K562 (cell line): ENCODE measurements at regions not wholly inside any gene's neighbourhood (a gene's known extent, or its start where the extent isn't known, plus 50 kb on each side); places are given as distances from the start of the nearest gene placed in this dataset.

Source experiments
- ATAC-seq: fragments of 200-7000 bp; cut with Tn5 transposase; 3 replicates; pipeline ENCODE4 v1.9.1; 2020; ENCODE audit warnings: moderate library complexity
- BruUV-seq: library from RNA; stranded (reverse); fragments of 400-500 nt; replicated peaks from 2 replicates; lab custom pipeline; 2021; lab: Mats Ljungman, UMichigan
- CTCF ChIA-PET: fragments of 300-600 bp; formaldehyde crosslinking; extraction: SDS; loops from one replicate; lab custom pipeline; 2021; ENCODE audit warnings: low intra/inter-chr PET ratio; lab: Yijun Ruan, JAX
- POLR2A ChIA-PET: fragments of 300-600, 350-650 bp; sonication (Branson Sonifier 250); formaldehyde crosslinking; extraction: SDS; loops from one replicate; lab custom pipeline; 2021; ENCODE audit warnings: antibody characterized with exemption, inconsistent platforms; lab: Yijun Ruan, JAX
- DNase-seq, 4 experiments: peaks; one replicate each; pipeline versions ENCODE4 v3.0.0 to v3.0.0-alpha.2; 2011 to 2018; ENCODE audit warnings: low spot score in 3 of 4, mixed read lengths in 3 of 4; ENCODE audit errors: extremely low read depth in 1 of 4
- FAIRE-seq: peaks from 2 replicates; lab custom pipeline; 2011; peaks lifted over from hg19 to GRCh38; lab: Jason Lieb, UNC
- H2AFZ ChIP-seq: 2 replicates; pipeline ENCODE4 v1.6.0; 2011; ENCODE audit warnings: low read depth, low read length, control low read depth, inconsistent platforms
- H3K27ac ChIP-seq: fragments of 200-600 bp; 3 replicates; pipeline ENCODE4 v1.8.0; 2011; ENCODE audit warnings: low read depth, mild to moderate bottlenecking, control low read depth, inconsistent platforms, low read length, moderate library complexity, mixed read lengths; ENCODE audit errors: extremely low read depth
- H3K27me3 ChIP-seq, 2 experiments: fragments of 300-600 bp in 1 of 2; 2 replicates in 1 of 2; 3 replicates in 1 of 2; pipeline versions ENCODE4 v1.6.0 to v1.8.0; 2011; ENCODE audit warnings: inconsistent platforms in 2 of 2, low read length in 2 of 2, mild to moderate bottlenecking in 1 of 2, mixed read lengths in 1 of 2, moderate library complexity in 1 of 2; ENCODE audit not compliant: control insufficient read depth in 2 of 2, insufficient read depth in 2 of 2
- H3K36me3 ChIP-seq: fragments of 300-600 bp; 3 replicates; pipeline ENCODE4 v1.8.0; 2011; ENCODE audit warnings: mild to moderate bottlenecking, low read length, inconsistent platforms; ENCODE audit not compliant: control insufficient read depth, insufficient read depth
- H3K4me1 ChIP-seq, 2 experiments: fragments of 200-600 bp in 1 of 2; replicated peaks in 1 of 2; 2 replicates in 1 of 2; 3 replicates in 1 of 2; pipeline versions ENCODE4 v1.5.1 to v1.8.0; 2011; ENCODE audit warnings: inconsistent platforms in 2 of 2, low read length in 2 of 2, mild to moderate bottlenecking in 1 of 2, mixed read lengths in 1 of 2, moderate library complexity in 1 of 2; ENCODE audit not compliant: control insufficient read depth in 2 of 2, insufficient read depth in 2 of 2
- H3K4me2 ChIP-seq: 2 replicates; pipeline ENCODE4 v1.6.1; 2011; ENCODE audit warnings: low read length, control low read depth, inconsistent platforms, mixed read lengths; ENCODE audit not compliant: insufficient read depth
- H3K4me3 ChIP-seq: fragments of 200-600 bp; sonication (generic), shearing (Covaris generic); 2 replicates; pipeline ENCODE4 v1.5.1; 2016; ENCODE audit warnings: control low read depth, inconsistent platforms
- H3K79me2 ChIP-seq: fragments of 200-600 bp; 3 replicates; pipeline ENCODE4 v1.8.0; 2011; ENCODE audit warnings: low read length, inconsistent platforms; ENCODE audit not compliant: control insufficient read depth, insufficient read depth
- H3K9ac ChIP-seq, 2 experiments: 2 replicates each; pipeline versions ENCODE4 v1.6.0 to v1.6.1; 2011; ENCODE audit warnings: low read depth in 2 of 2, low read length in 2 of 2, control low read depth in 1 of 2, inconsistent platforms in 1 of 2, mild to moderate bottlenecking in 1 of 2, mixed read lengths in 1 of 2; ENCODE audit not compliant: insufficient read depth in 1 of 2
- H3K9me1 ChIP-seq: one replicate; pipeline ENCODE4 v1.6.0; 2011; ENCODE audit warnings: inconsistent platforms, mild to moderate bottlenecking, low read length, moderate library complexity; ENCODE audit not compliant: control insufficient read depth, insufficient read depth
- H3K9me3 ChIP-seq: replicated peaks from 2 replicates; pipeline ENCODE4 v1.5.1; 2011; ENCODE audit warnings: low read depth, low read length, inconsistent platforms; ENCODE audit not compliant: control insufficient read depth, insufficient read depth
- H4K20me1 ChIP-seq: replicated peaks from 2 replicates; pipeline ENCODE4 v1.6.1; 2011; ENCODE audit warnings: low read length, inconsistent platforms, mixed read lengths; ENCODE audit not compliant: control insufficient read depth, insufficient read depth
- HSF4 ChIP-seq: fragments of 250-450 bp; sonication (Bioruptor Pico); IDR thresholded peaks from 2 replicates; pipeline ENCODE4 v2.1.2; 2022; ENCODE audit warnings: mild to moderate bottlenecking, moderate library complexity, borderline replicate concordance
- WGBS: fragments of 100-300 bp; shearing (Covaris generic); methylation state at CpG from one replicate; pipeline ENCODE4 v1.1.6; 2016; ENCODE audit warnings: low coverage, mixed read lengths; ENCODE audit not compliant: insufficient coverage; ENCODE audit errors: missing lambda C conversion rate; 5-methylcytosine and 5-hydroxymethylcytosine counted together
- in situ Hi-C: fragments of 300-500 bp; cut with MboI; formaldehyde crosslinking; loops from 4 replicates; pipeline ENCODE4 v1.15.0; 2018; ENCODE audit warnings: inconsistent platforms, mixed read lengths
- intact Hi-C: fragments of 100-400 bp; cut with micrococcal nuclease; formaldehyde crosslinking; loops from 2 replicates; pipeline ENCODE4 v1.14.2; 2022
- TF ChIP-seq, protein P1 (sequence below), 2 experiments: IDR thresholded peaks; 2 replicates each; pipeline ENCODE4 v1.6.1; 2012; ENCODE audit warnings: improper control_type of control experiment in 2 of 2, low read depth in 2 of 2, low read length in 2 of 2, borderline replicate concordance in 1 of 2
- TF ChIP-seq, protein P2 (sequence below): fragments of 250-450 bp; sonication (Bioruptor Pico); IDR thresholded peaks from 2 replicates; pipeline ENCODE4 v1.6.1; 2021; ENCODE audit warnings: mild to moderate bottlenecking

DNA sequence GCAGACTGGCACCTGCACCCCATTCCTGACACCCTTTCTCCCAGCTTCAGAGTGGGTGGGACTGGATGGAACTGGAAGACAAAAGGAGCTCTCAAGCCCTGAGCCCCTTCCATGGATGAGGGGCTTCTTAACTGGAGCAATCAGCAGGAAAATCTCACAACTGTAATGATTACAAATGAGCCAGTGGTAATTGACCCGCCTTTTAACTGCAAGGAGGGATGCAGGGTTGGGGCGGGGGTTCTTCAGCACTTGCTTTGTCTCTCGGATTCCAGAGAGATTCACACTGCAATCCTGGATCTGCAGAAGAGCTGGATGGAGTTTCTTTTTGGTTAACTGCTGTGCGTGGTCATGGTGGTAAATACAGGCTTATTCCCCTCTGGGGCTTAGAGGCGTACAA is 160.1 kb upstream of the SHB start:
- Histone ChIP-seq H3K9me1 (no peaks in the 10 kb centered on the region), H3K4me3 (no peak overlapping the region), H3K4me1 (peaks cover 10 to 15% of the 10 kb centered on the region in 2 experiments), H3K4me2 (no peak overlapping the region), H2AFZ (no peak overlapping the region), H3K9ac (no peak overlapping the region), H3K9me3 (no peaks in the 10 kb centered on the region), H4K20me1 (peaks cover 10% of the 10 kb centered on the region; the same call in 1 of the 2 replicates), H3K36me3 (no peaks in the 10 kb centered on the region), H3K79me2 (no peaks in the 10 kb centered on the region), H3K27me3 (peaks cover 47 to 65% of the 10 kb centered on the region in 2 experiments), H3K27ac (no peak overlapping the region)
- DNase-seq: no peak
- ChIA-PET POLR2A (interaction anchor here (0.6 to 1.1 kb wide), 2 partner anchors 57 to 205 kb away, joined by 3 to 4 read pairs; no protein-coding TSS in a partner anchor), CTCF (no interaction called here)
- in situ Hi-C loops: no loop called here
- intact Hi-C loops: no loop called here
- WGBS: 5% methylated on average over 5 of the region's 5 CpGs
- FAIRE-seq: no peak
- no peak for ATAC-seq
- no TSS peak for BruUV-seq
- TF ChIP-seq, protein P1, sequence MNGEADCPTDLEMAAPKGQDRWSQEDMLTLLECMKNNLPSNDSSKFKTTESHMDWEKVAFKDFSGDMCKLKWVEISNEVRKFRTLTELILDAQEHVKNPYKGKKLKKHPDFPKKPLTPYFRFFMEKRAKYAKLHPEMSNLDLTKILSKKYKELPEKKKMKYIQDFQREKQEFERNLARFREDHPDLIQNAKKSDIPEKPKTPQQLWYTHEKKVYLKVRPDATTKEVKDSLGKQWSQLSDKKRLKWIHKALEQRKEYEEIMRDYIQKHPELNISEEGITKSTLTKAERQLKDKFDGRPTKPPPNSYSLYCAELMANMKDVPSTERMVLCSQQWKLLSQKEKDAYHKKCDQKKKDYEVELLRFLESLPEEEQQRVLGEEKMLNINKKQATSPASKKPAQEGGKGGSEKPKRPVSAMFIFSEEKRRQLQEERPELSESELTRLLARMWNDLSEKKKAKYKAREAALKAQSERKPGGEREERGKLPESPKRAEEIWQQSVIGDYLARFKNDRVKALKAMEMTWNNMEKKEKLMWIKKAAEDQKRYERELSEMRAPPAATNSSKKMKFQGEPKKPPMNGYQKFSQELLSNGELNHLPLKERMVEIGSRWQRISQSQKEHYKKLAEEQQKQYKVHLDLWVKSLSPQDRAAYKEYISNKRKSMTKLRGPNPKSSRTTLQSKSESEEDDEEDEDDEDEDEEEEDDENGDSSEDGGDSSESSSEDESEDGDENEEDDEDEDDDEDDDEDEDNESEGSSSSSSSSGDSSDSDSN (IDR thresholded peaks at IDR 0.05; ENCODE audit: borderline replicate concordance in 1 of 2, low read depth in 2 of 2, low read length in 2 of 2): no peak
- TF ChIP-seq HSF4 (CRISPR knock-in tag): no peak
- TF ChIP-seq, protein P2, sequence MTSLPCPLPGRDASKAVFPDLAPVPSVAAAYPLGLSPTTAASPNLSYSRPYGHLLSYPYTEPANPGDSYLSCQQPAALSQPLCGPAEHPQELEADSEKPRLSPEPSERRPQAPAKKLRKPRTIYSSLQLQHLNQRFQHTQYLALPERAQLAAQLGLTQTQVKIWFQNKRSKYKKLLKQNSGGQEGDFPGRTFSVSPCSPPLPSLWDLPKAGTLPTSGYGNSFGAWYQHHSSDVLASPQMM: no peak
